ENCODE measurements at regions not wholly inside any gene's neighbourhood (a gene's known extent, or its start where the extent isn't known, plus 50 kb on each side); places are given as distances from the start of the nearest gene placed in this dataset.

GRCh38 chr2:196233805-196234475, 62.6 kb upstream of the STK17B start:
- H3K27me3 ChIP-seq (ENCODE audit: insufficient read depth, insufficient read length): no peaks in the 10 kb centered on the region
- H3K4me1 ChIP-seq (ENCODE audit: insufficient read depth, insufficient read length): no peaks in the 10 kb centered on the region
- no peak for DNase-seq (ENCODE audit: low read depth, low spot score)
- H3K9ac ChIP-seq (ENCODE audit: insufficient read length, low read depth): no peak overlapping the region
- no peak for TF ChIP-seq SUZ12 (IDR thresholded peaks at IDR 0.05; ENCODE audit: extremely low read depth, insufficient read depth, insufficient read length)
- no peak for TF ChIP-seq YY1 (IDR thresholded peaks at IDR 0.05; ENCODE audit: insufficient read depth, insufficient read length)
- no peak for TF ChIP-seq ZNF274 (IDR thresholded peaks at IDR 0.05; ENCODE audit: low read depth, low read length)
- no peaks in the 10 kb centered on the region for H3K9me3 ChIP-seq (ENCODE audit: insufficient read depth, low read length)
- H3K4me3 ChIP-seq (ENCODE audit: insufficient read length, low read depth): no peak overlapping the region
- no peaks in the 10 kb centered on the region for H3K36me3 ChIP-seq (ENCODE audit: insufficient read depth, insufficient read length, low read length)

- Histone ChIP-seq H3K9ac (ENCODE audit: insufficient read length, low read depth) (no peak overlapping the region), H3K4me1 (ENCODE audit: insufficient read depth, insufficient read length) (no peaks in the 10 kb centered on the region), H3K27me3 (ENCODE audit: insufficient read depth, insufficient read length) (no peaks in the 10 kb centered on the region), H3K9me3 (ENCODE audit: insufficient read depth, low read length) (no peaks in the 10 kb centered on the region), H3K36me3 (ENCODE audit: insufficient read depth, insufficient read length, low read length) (no peaks in the 10 kb centered on the region), H3K4me3 (ENCODE audit: insufficient read length, low read depth) (no peak overlapping the region)
- TF ChIP-seq ZNF274 (IDR thresholded peaks at IDR 0.05; ENCODE audit: low read depth, low read length) (no peak), YY1 (IDR thresholded peaks at IDR 0.05; ENCODE audit: insufficient read depth, insufficient read length) (no peak), SUZ12 (IDR thresholded peaks at IDR 0.05; ENCODE audit: extremely low read depth, insufficient read depth, insufficient read length) (no peak)
- DNase-seq (ENCODE audit: low read depth, low spot score): no peak
Observed at GRCh38 chr2:196234672-196235071, 63.3 kb upstream of the STK17B start.

- Histone ChIP-seq H3K4me1 (ENCODE audit: insufficient read depth, insufficient read length) (no peaks in the 10 kb centered on the region), H3K27me3 (ENCODE audit: insufficient read depth, insufficient read length) (no peaks in the 10 kb centered on the region), H3K9me3 (ENCODE audit: insufficient read depth, low read length) (no peaks in the 10 kb centered on the region), H3K36me3 (ENCODE audit: insufficient read depth, insufficient read length, low read length) (no peaks in the 10 kb centered on the region), H3K9ac (ENCODE audit: insufficient read length, low read depth) (no peak overlapping the region), H3K4me3 (ENCODE audit: insufficient read length, low read depth) (no peak overlapping the region)
- DNase-seq (ENCODE audit: low read depth, low spot score): no peak
- TF ChIP-seq ZNF274 (IDR thresholded peaks at IDR 0.05; ENCODE audit: low read depth, low read length) (no peak), SUZ12 (IDR thresholded peaks at IDR 0.05; ENCODE audit: extremely low read depth, insufficient read depth, insufficient read length) (no peak)
Observed at GRCh38 chr2:196238836-196239380, 67.5 kb upstream of the STK17B start.

DNA sequence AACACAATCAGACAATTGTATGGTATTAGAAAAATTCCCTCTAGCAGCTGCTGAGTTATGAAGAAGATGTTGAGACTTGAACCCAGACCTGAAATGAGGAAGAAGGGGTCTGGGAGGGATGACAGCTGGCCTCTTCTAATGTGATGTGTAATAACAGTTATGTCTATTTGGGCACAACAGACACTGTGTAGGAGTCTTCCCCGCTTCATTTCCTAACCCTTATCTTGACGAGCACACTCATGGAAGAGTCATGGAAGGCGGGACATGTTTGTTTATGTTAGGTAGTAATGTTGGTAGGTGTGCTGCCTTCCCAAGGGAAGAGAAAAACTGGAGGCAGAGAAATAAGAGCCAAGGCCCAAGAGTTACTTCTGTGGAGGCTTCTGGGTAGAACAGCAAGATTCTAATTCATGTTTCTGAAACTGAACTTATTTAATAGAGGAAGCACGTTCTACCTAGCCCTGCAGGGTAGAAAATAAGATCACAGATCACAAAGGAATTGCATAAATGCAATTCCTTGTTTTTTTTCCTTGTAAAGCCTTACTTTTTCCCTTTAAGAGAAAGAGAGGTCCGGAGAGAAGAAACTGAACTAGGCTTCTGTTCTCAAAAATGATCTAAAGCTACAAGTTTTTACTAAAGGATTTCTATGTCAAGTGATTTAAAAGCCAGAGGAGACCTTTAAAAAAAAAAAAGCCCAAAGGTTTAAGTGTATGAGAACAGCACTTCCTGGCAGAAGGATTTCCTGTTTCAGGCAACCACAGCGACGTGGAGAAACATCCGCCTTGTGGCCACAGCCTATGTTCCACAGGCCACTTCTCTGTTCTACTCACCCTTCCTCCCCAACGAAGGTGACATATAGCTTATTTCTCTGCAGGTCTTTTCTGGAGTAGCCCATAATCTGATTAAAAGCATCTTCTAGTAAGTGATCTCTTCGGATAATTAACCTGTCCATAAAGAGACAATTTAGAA, 68.5 kb upstream of the STK17B start:
- H3K9ac ChIP-seq (ENCODE audit: insufficient read length, low read depth): no peak overlapping the region
- no peaks in the 10 kb centered on the region for H3K27me3 ChIP-seq (ENCODE audit: insufficient read depth, insufficient read length)
- H3K36me3 ChIP-seq (ENCODE audit: insufficient read depth, insufficient read length, low read length): no peaks in the 10 kb centered on the region
- TF ChIP-seq SUZ12 (IDR thresholded peaks at IDR 0.05; ENCODE audit: extremely low read depth, insufficient read depth, insufficient read length) (no peak), ZNF274 (IDR thresholded peaks at IDR 0.05; ENCODE audit: low read depth, low read length) (no peak), YY1 (IDR thresholded peaks at IDR 0.05; ENCODE audit: insufficient read depth, insufficient read length) (no peak)
- no peak for DNase-seq (ENCODE audit: low read depth, low spot score)
- H3K4me1 ChIP-seq (ENCODE audit: insufficient read depth, insufficient read length): no peaks in the 10 kb centered on the region
- no peaks in the 10 kb centered on the region for H3K9me3 ChIP-seq (ENCODE audit: insufficient read depth, low read length)
- no peak overlapping the region for H3K4me3 ChIP-seq (ENCODE audit: insufficient read length, low read depth)

GRCh38 chr2:196241175-196241574, 69.8 kb upstream of the STK17B start:
- Histone ChIP-seq H3K36me3 (ENCODE audit: insufficient read depth, insufficient read length, low read length) (no peaks in the 10 kb centered on the region), H3K9ac (ENCODE audit: insufficient read length, low read depth) (no peak overlapping the region), H3K4me3 (ENCODE audit: insufficient read length, low read depth) (no peak overlapping the region), H3K4me1 (ENCODE audit: insufficient read depth, insufficient read length) (no peaks in the 10 kb centered on the region), H3K9me3 (ENCODE audit: insufficient read depth, low read length) (no peaks in the 10 kb centered on the region), H3K27me3 (ENCODE audit: insufficient read depth, insufficient read length) (no peaks in the 10 kb centered on the region)
- TF ChIP-seq SUZ12 (IDR thresholded peaks at IDR 0.05; ENCODE audit: extremely low read depth, insufficient read depth, insufficient read length) (no peak), ZNF274 (IDR thresholded peaks at IDR 0.05; ENCODE audit: low read depth, low read length) (no peak), YY1 (IDR thresholded peaks at IDR 0.05; ENCODE audit: insufficient read depth, insufficient read length) (no peak)
- no peak for DNase-seq (ENCODE audit: low read depth, low spot score)

DNA sequence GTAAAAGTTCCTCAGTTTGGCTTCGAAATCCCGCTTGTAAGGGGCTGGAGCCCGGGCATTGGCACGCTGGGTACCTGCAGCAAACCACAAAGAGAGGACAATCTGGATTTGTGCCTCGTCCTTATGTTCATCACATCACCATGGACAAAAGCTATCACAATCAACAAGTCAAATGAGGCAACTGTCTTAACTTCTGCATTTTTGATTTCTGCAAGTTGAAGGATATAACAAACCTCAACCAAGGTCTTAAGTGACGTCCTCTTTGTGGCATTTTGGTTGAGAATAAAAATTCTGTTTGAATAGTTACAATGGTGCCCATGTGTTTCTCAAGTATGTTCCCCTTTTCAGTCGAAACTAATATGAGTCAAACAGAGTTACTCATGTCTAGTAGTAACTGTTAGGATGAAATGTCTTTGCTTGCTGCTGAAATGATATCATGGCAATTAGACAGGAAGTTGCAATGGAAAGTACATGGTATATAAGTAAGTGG, 70.8 kb upstream of the STK17B start:
- H3K4me3 ChIP-seq (ENCODE audit: insufficient read length, low read depth): no peak overlapping the region
- TF ChIP-seq ZNF274 (IDR thresholded peaks at IDR 0.05; ENCODE audit: low read depth, low read length): no peak
- no peaks in the 10 kb centered on the region for H3K9me3 ChIP-seq (ENCODE audit: insufficient read depth, low read length)
- no peaks in the 10 kb centered on the region for H3K4me1 ChIP-seq (ENCODE audit: insufficient read depth, insufficient read length)
- H3K27me3 ChIP-seq (ENCODE audit: insufficient read depth, insufficient read length): no peaks in the 10 kb centered on the region
- H3K9ac ChIP-seq (ENCODE audit: insufficient read length, low read depth): no peak overlapping the region
- DNase-seq (ENCODE audit: low read depth, low spot score): no peak
- no peaks in the 10 kb centered on the region for H3K36me3 ChIP-seq (ENCODE audit: insufficient read depth, insufficient read length, low read length)

GRCh38 chr2:196244516-196244915, 73.1 kb upstream of the STK17B start:
- H3K27me3 ChIP-seq (ENCODE audit: insufficient read depth, insufficient read length): no peaks in the 10 kb centered on the region
- no peaks in the 10 kb centered on the region for H3K4me1 ChIP-seq (ENCODE audit: insufficient read depth, insufficient read length)
- no peak for TF ChIP-seq YY1 (IDR thresholded peaks at IDR 0.05; ENCODE audit: insufficient read depth, insufficient read length)
- no peak for TF ChIP-seq ZNF274 (IDR thresholded peaks at IDR 0.05; ENCODE audit: low read depth, low read length)
- TF ChIP-seq SUZ12 (IDR thresholded peaks at IDR 0.05; ENCODE audit: extremely low read depth, insufficient read depth, insufficient read length): no peak
- no peak overlapping the region for H3K9ac ChIP-seq (ENCODE audit: insufficient read length, low read depth)
- no peaks in the 10 kb centered on the region for H3K9me3 ChIP-seq (ENCODE audit: insufficient read depth, low read length)
- no peak for DNase-seq (ENCODE audit: low read depth, low spot score)
- no peaks in the 10 kb centered on the region for H3K36me3 ChIP-seq (ENCODE audit: insufficient read depth, insufficient read length, low read length)
- H3K4me3 ChIP-seq (ENCODE audit: insufficient read length, low read depth): no peak overlapping the region
